OCI-LY7 (cell line): ENCODE measurements at regions not wholly inside any gene's neighbourhood (a gene's known extent, or its start where the extent isn't known, plus 50 kb on each side); places are given as distances from the start of the nearest gene placed in this dataset.

Source experiments
- BruUV-seq: library from RNA; stranded (reverse); fragments of 400-500 nt; replicated peaks from 2 replicates; lab custom pipeline; 2021; lab: Mats Ljungman, UMichigan
- CTCF ChIA-PET: fragments of 300-600 bp; sonication (Branson Sonifier 250); formaldehyde crosslinking; loops from one replicate; lab custom pipeline; 2022; ENCODE audit warnings: antibody characterized with exemption; ENCODE audit not compliant: unreplicated experiment; lab: Charles Lee
- POLR2A ChIA-PET: fragments of 300-600 bp; sonication (Branson Sonifier 250); formaldehyde crosslinking; loops from one replicate; lab custom pipeline; 2022; ENCODE audit warnings: antibody characterized with exemption; lab: Charles Lee
- DNase-seq: peaks from one replicate; pipeline ENCODE4 v3.0.0-alpha.2; 2015; ENCODE audit warnings: low spot score
- H2AFZ ChIP-seq: fragments of 200-600 bp; sonication (generic), shearing (Covaris generic); 2 replicates; pipeline ENCODE4 v1.6.1; 2014; ENCODE audit warnings: mild to moderate bottlenecking, antibody characterized with exemption, low read length, moderate library complexity
- H3K27ac ChIP-seq: fragments of 200-600 bp; sonication (generic); 2 replicates; pipeline ENCODE4 v1.5.1; 2014; ENCODE audit warnings: mixed run types, low read depth, mild to moderate bottlenecking, moderate library complexity, low read length, inconsistent platforms; ENCODE audit not compliant: poor library complexity, severe bottlenecking
- H3K36me3 ChIP-seq: fragments of 200-600 bp; sonication (generic); 2 replicates; pipeline ENCODE4 v1.6.1; 2014; ENCODE audit warnings: mild to moderate bottlenecking, antibody characterized with exemption, low read length, moderate library complexity, mixed read lengths; ENCODE audit not compliant: insufficient read depth
- H3K4me1 ChIP-seq: fragments of 200-600 bp; sonication (generic); 2 replicates; pipeline ENCODE4 v1.5.1; 2014; ENCODE audit warnings: mild to moderate bottlenecking, low read length; ENCODE audit not compliant: insufficient read depth, poor library complexity, severe bottlenecking
- H3K4me2 ChIP-seq: fragments of 200-600 bp; sonication (generic); 2 replicates; pipeline ENCODE4 v1.6.1; 2014; ENCODE audit warnings: mild to moderate bottlenecking, low read length
- H3K4me3 ChIP-seq: fragments of 200-600 bp; sonication (generic); 2 replicates; pipeline ENCODE4 v1.5.1; 2014; ENCODE audit warnings: mild to moderate bottlenecking, low read depth, low read length; ENCODE audit not compliant: poor library complexity, severe bottlenecking
- H3K79me2 ChIP-seq: fragments of 200-600 bp; sonication (generic); 2 replicates; pipeline ENCODE4 v1.6.1; 2016; ENCODE audit warnings: low read depth, mild to moderate bottlenecking, low read length, moderate library complexity, mixed read lengths; ENCODE audit not compliant: insufficient read depth
- H3K9me2 ChIP-seq: fragments of 200-600 bp; sonication (generic); 2 replicates; pipeline ENCODE4 v1.6.1; 2016; ENCODE audit warnings: mild to moderate bottlenecking, low read length, mixed read lengths; ENCODE audit not compliant: insufficient read depth
- H3K9me3 ChIP-seq: fragments of 200-600 bp; sonication (generic); 2 replicates; pipeline ENCODE4 v1.6.1; 2014; ENCODE audit warnings: mild to moderate bottlenecking, mixed run types, low read length, mixed read lengths
- H4K20me1 ChIP-seq: fragments of 200-600 bp; sonication (generic); 2 replicates; pipeline ENCODE4 v1.6.1; 2014; ENCODE audit warnings: mild to moderate bottlenecking, antibody characterized with exemption, low read length, moderate library complexity, mixed read lengths; ENCODE audit not compliant: insufficient read depth
- CTCF ChIP-seq: fragments of 200-600 bp; sonication (generic); conservative IDR thresholded peaks from 2 replicates; pipeline ENCODE4 v1.5.1; 2014; ENCODE audit warnings: mild to moderate bottlenecking, antibody characterized with exemption, low read length, moderate library complexity, mixed read lengths
- EZH2phosphoT487 ChIP-seq: fragments of 200-600 bp; sonication (generic); IDR thresholded peaks from 2 replicates; pipeline ENCODE4 v1.6.1; 2018; ENCODE audit warnings: low read depth, borderline replicate concordance, mild to moderate bottlenecking, mixed run types, antibody characterized with exemption, low read length, moderate library complexity, mixed read lengths
- intact Hi-C: fragments of 100-400 bp; cut with micrococcal nuclease; formaldehyde crosslinking; loops from one replicate; pipeline ENCODE4 v1.10.0; 2022; ENCODE audit not compliant: unreplicated experiment

- POLR2A ChIA-PET = interaction anchor here (1.1 kb wide), 1 partner anchor 332 kb away, joined by 3 read pairs; no protein-coding TSS in a partner anchor
- Histone ChIP-seq H3K4me1 (no peaks in the 10 kb centered on the region), H3K79me2 (no peaks in the 10 kb centered on the region), H2AFZ (no peak overlapping the region), H3K9me2 (no peaks in the 10 kb centered on the region), H3K9me3 (no peaks in the 10 kb centered on the region), H4K20me1 (no peaks in the 10 kb centered on the region), H3K4me3 (no peak overlapping the region), H3K27ac (no peak overlapping the region), H3K4me2 (no peak overlapping the region), H3K36me3 (no peaks in the 10 kb centered on the region)
- BruUV-seq = no TSS peak
- no peak for TF ChIP-seq CTCF
- TF ChIP-seq EZH2phosphoT487 = no peak
- CTCF ChIA-PET = no interaction called here
- intact Hi-C loops = no loop called here
- DNase-seq = no peak
These were observed 209.3 kb downstream of the CRPPA start for GRCh38 chr7:16212032-16212431.

- no peak for DNase-seq
- intact Hi-C loops = no loop called here
- H3K9me3 ChIP-seq = no peaks in the 10 kb centered on the region
- ChIA-PET CTCF (no interaction called here), POLR2A (interaction anchor here (0.7 to 1.1 kb wide), 2 partner anchors 14 to 333 kb away, joined by 3 read pairs; no protein-coding TSS in a partner anchor)
- no peak overlapping the region for H3K4me2 ChIP-seq
- H3K9me2 ChIP-seq = no peaks in the 10 kb centered on the region
- TF ChIP-seq CTCF = no peak
- TF ChIP-seq EZH2phosphoT487 = no peak
- H3K27ac ChIP-seq = no peak overlapping the region
- no peaks in the 10 kb centered on the region for H3K79me2 ChIP-seq
- H3K4me1 ChIP-seq = no peaks in the 10 kb centered on the region
- no TSS peak for BruUV-seq
- no peaks in the 10 kb centered on the region for H4K20me1 ChIP-seq
- H2AFZ ChIP-seq = no peak overlapping the region
- H3K4me3 ChIP-seq = no peak overlapping the region
- H3K36me3 ChIP-seq = no peaks in the 10 kb centered on the region
These were observed 209.9 kb downstream of the CRPPA start for GRCh38 chr7:16211402-16211925.

GRCh38 chr7:16210171-16210570, 211.2 kb downstream of the CRPPA start:
- Histone ChIP-seq H3K79me2 (no peaks in the 10 kb centered on the region), H3K36me3 (no peaks in the 10 kb centered on the region), H3K27ac (no peak overlapping the region), H3K4me3 (no peak overlapping the region), H4K20me1 (no peaks in the 10 kb centered on the region), H2AFZ (no peak overlapping the region), H3K9me2 (no peaks in the 10 kb centered on the region), H3K4me2 (no peak overlapping the region), H3K9me3 (no peaks in the 10 kb centered on the region), H3K4me1 (no peaks in the 10 kb centered on the region)
- no TSS peak for BruUV-seq
- ChIA-PET POLR2A (no interaction called here), CTCF (no interaction called here)
- intact Hi-C loops = no loop called here
- TF ChIP-seq CTCF = no peak
- no peak for TF ChIP-seq EZH2phosphoT487
- DNase-seq = no peak
